ENCODE measurements at regions not wholly inside any gene's neighbourhood (a gene's known extent, or its start where the extent isn't known, plus 50 kb on each side); places are given as distances from the start of the nearest gene placed in this dataset.

DNA sequence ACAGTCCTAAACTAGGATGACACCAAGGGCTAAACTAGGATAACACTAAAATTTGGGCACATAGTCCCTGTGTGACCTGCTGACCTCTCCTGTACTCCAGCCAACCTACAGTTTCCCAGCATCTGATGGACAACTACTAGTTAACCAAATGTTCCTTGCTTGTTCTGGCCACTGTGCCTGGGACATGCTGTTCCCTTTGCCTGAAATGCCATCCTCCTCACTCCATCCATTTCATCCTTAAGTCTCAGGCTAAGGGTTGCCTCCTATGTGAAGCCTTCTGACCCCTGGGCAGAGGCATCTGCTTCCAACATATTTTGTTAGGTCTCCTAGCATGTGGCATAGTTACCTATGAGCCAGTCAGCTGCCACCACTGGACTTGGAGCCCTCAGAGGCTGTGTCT lies 204.9 kb upstream of the JUN start:
- no peak overlapping the region for H3K27ac Mint-ChIP-seq (ENCODE audit: unreplicated experiment)
- peaks cover 14% of the 10 kb centered on the region for H3K4me1 Mint-ChIP-seq (ENCODE audit: unreplicated experiment)
- TF ChIP-seq CTCF (IDR thresholded peaks at IDR 0.05; ENCODE audit: unreplicated experiment): no peak
- H3K27me3 Mint-ChIP-seq (ENCODE audit: unreplicated experiment): no peaks in the 10 kb centered on the region
- H3K4me3 Mint-ChIP-seq (ENCODE audit: unreplicated experiment): no peak overlapping the region
- no peaks in the 10 kb centered on the region for H3K36me3 Mint-ChIP-seq (ENCODE audit: low read depth, unreplicated experiment)
- H3K9me3 Mint-ChIP-seq (ENCODE audit: unreplicated experiment): no peaks in the 10 kb centered on the region
- DNase-seq (ENCODE audit: low spot score): no peak

- H3K9me3 Mint-ChIP-seq (ENCODE audit: unreplicated experiment): no peaks in the 10 kb centered on the region
- peaks cover 14% of the 10 kb centered on the region for H3K4me1 Mint-ChIP-seq (ENCODE audit: unreplicated experiment)
- no peak for DNase-seq (ENCODE audit: low spot score)
- no peak overlapping the region for H3K4me3 Mint-ChIP-seq (ENCODE audit: unreplicated experiment)
- no peak overlapping the region for H3K27ac Mint-ChIP-seq (ENCODE audit: unreplicated experiment)
- TF ChIP-seq CTCF (IDR thresholded peaks at IDR 0.05; ENCODE audit: unreplicated experiment): no peak
- no peaks in the 10 kb centered on the region for H3K36me3 Mint-ChIP-seq (ENCODE audit: low read depth, unreplicated experiment)
- H3K27me3 Mint-ChIP-seq (ENCODE audit: unreplicated experiment): no peaks in the 10 kb centered on the region
These were observed 206.0 kb upstream of the JUN start for GRCh38 chr1:58989845-58990244.

- no peaks in the 10 kb centered on the region for H3K36me3 Mint-ChIP-seq (ENCODE audit: low read depth, unreplicated experiment)
- H3K27me3 Mint-ChIP-seq (ENCODE audit: unreplicated experiment): no peaks in the 10 kb centered on the region
- DNase-seq (ENCODE audit: low spot score): no peak
- no peak for TF ChIP-seq CTCF (IDR thresholded peaks at IDR 0.05; ENCODE audit: unreplicated experiment)
- H3K4me1 Mint-ChIP-seq (ENCODE audit: unreplicated experiment): peaks cover 14% of the 10 kb centered on the region
- H3K9me3 Mint-ChIP-seq (ENCODE audit: unreplicated experiment): no peaks in the 10 kb centered on the region
- H3K27ac Mint-ChIP-seq (ENCODE audit: unreplicated experiment): no peak overlapping the region
- no peak overlapping the region for H3K4me3 Mint-ChIP-seq (ENCODE audit: unreplicated experiment)
These were observed 207.5 kb upstream of the JUN start for GRCh38 chr1:58991305-58991704.

DNA sequence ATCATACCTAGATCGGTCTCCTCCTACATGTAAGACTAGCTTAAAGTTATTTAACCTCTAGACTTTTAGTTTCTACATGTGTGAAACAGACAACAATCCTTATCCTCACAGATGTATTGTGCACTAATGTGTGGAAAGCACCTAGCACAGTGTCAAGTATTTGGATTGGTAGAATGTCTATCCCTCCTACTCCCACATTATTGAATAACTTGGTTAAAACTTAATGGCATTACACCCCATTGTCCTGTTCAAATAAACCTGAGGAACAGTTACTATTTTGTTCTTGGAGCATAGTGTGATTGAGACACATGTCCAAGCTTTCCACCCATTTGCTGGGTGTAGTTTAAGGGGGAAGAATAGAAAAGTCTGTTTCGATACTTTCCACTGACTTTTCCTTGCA lies 208.8 kb upstream of the JUN start:
- Mint-ChIP-seq H3K4me3 (ENCODE audit: unreplicated experiment) (no peak overlapping the region), H3K27ac (ENCODE audit: unreplicated experiment) (no peak overlapping the region), H3K4me1 (ENCODE audit: unreplicated experiment) (peaks cover 11% of the 10 kb centered on the region), H3K27me3 (ENCODE audit: unreplicated experiment) (no peaks in the 10 kb centered on the region), H3K9me3 (ENCODE audit: unreplicated experiment) (no peaks in the 10 kb centered on the region), H3K36me3 (ENCODE audit: low read depth, unreplicated experiment) (no peaks in the 10 kb centered on the region)
- TF ChIP-seq CTCF (IDR thresholded peaks at IDR 0.05; ENCODE audit: unreplicated experiment): no peak
- no peak for DNase-seq (ENCODE audit: low spot score)

DNA sequence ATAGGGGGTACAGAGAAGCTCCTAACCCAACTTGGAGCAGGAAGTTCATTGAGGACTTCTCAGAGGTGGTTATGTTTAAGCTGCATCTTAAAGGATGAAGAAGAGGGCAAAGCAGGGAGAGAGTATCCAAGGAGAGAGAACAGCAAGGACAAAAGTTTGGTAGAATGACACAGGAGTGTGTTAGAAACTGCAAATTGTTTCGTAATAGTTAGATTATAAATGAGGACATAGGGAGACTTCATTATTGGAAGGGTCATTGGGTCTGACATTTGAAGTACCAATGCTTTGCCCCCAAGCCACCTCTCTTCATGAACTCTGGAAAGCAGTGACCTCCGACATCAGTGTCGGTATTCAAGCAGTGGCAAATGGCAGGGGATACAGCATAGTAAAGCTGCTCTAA lies 209.6 kb upstream of the JUN start:
- Mint-ChIP-seq H3K4me1 (ENCODE audit: unreplicated experiment) (peaks cover 5% of the 10 kb centered on the region), H3K27ac (ENCODE audit: unreplicated experiment) (no peak overlapping the region), H3K9me3 (ENCODE audit: unreplicated experiment) (no peaks in the 10 kb centered on the region), H3K36me3 (ENCODE audit: low read depth, unreplicated experiment) (no peaks in the 10 kb centered on the region), H3K27me3 (ENCODE audit: unreplicated experiment) (no peaks in the 10 kb centered on the region), H3K4me3 (ENCODE audit: unreplicated experiment) (no peak overlapping the region)
- no peak for TF ChIP-seq CTCF (IDR thresholded peaks at IDR 0.05; ENCODE audit: unreplicated experiment)
- DNase-seq (ENCODE audit: low spot score): no peak

Measured in endothelial cell (in vitro differentiated cells).